ENCODE measurements at regions not wholly inside any gene's neighbourhood (a gene's known extent, or its start where the extent isn't known, plus 50 kb on each side); places are given as distances from the start of the nearest gene placed in this dataset.

GRCh38 chr4:26065833-26066232 is 151.8 kb downstream of the SMIM20 start:
- H3K4me1 ChIP-seq: peaks cover 0 to 14% (median 0%) of the 10 kb centered on the region in 12 donors
- H3K27ac ChIP-seq: no peak overlapping the region
- H3K36me3 ChIP-seq: no peaks in the 10 kb centered on the region
- WGBS, 4 donors: 90 to 92% (median 91%) methylated on average over 7 of the region's 7 CpGs
- DNase-seq (no peak), ATAC-seq (no peak)
- intact Hi-C loops (cut with DNase I): no loop called here
- TF ChIP-seq POLR2A (IDR thresholded peaks at IDR 0.05): no peak
- no peak for TF ChIP-seq CTCF (IDR thresholded peaks at IDR 0.05)
- no peaks in the 10 kb centered on the region for H3K9me3 ChIP-seq
- H3K4me3 ChIP-seq: no peak overlapping the region
- H3K27me3 ChIP-seq: no peaks in the 10 kb centered on the region

- no peak for ATAC-seq
- H3K4me3 ChIP-seq: no peak overlapping the region
- WGBS, 4 donors: 83 to 88% (median 84%) methylated on average over 5 of the region's 5 CpGs
- no peaks in the 10 kb centered on the region for H3K36me3 ChIP-seq
- H3K27ac ChIP-seq: no peak overlapping the region
- no peak for TF ChIP-seq POLR2A (IDR thresholded peaks at IDR 0.05)
- TF ChIP-seq CTCF (IDR thresholded peaks at IDR 0.05): no peak
- intact Hi-C loops (cut with DNase I): no loop called here
- H3K27me3 ChIP-seq: no peaks in the 10 kb centered on the region
- peaks cover 0 to 19% (median 0%) of the 10 kb centered on the region in 12 donors for H3K4me1 ChIP-seq
- no peak for DNase-seq
- peaks cover 0 to 3% (median 0%) of the 10 kb centered on the region in 12 donors for H3K9me3 ChIP-seq
These were observed 153.0 kb downstream of the SMIM20 start for GRCh38 chr4:26067035-26067434.

- no peak overlapping the region for H3K27ac ChIP-seq
- no peaks in the 10 kb centered on the region for H3K27me3 ChIP-seq
- H3K4me1 ChIP-seq: peaks cover 0 to 31% (median 0%) of the 10 kb centered on the region in 12 donors
- 51 to 62% (median 58%) methylated on average over 4 of the region's 4 CpGs for WGBS, 4 donors
- H3K36me3 ChIP-seq: no peaks in the 10 kb centered on the region
- no peak overlapping the region for H3K4me3 ChIP-seq
- peaks cover 0 to 3% (median 0%) of the 10 kb centered on the region in 12 donors for H3K9me3 ChIP-seq
- DNase-seq (no peak), ATAC-seq (no peak)
- TF ChIP-seq CTCF (IDR thresholded peaks at IDR 0.05): peak in 4 of 12 donors; percentile 10 to 23 (median 18)
- no peak for TF ChIP-seq POLR2A (IDR thresholded peaks at IDR 0.05)
- intact Hi-C loops (cut with DNase I): no loop called here
These were observed 155.2 kb downstream of the SMIM20 start for GRCh38 chr4:26069218-26069617.

- no peaks in the 10 kb centered on the region for H3K36me3 ChIP-seq
- 76 to 81% (median 77%) methylated on average over 3 of the region's 3 CpGs for WGBS, 4 donors
- H3K4me1 ChIP-seq: peaks cover 0 to 52% (median 0%) of the 10 kb centered on the region in 12 donors
- peak overlapping the region in 1 of 12 donors; percentile 65 for H3K27ac ChIP-seq
- intact Hi-C loops (cut with DNase I): loop anchor here in 1 of 10 donors (10.0 kb wide), 1 partner anchor 77 kb away; no protein-coding TSS in a partner anchor
- H3K9me3 ChIP-seq: peaks cover 0 to 10% (median 0%) of the 10 kb centered on the region in 12 donors
- DNase-seq (no peak), ATAC-seq (no peak)
- no peak for TF ChIP-seq POLR2A (IDR thresholded peaks at IDR 0.05)
- TF ChIP-seq CTCF (IDR thresholded peaks at IDR 0.05): no peak
- H3K4me3 ChIP-seq: no peak overlapping the region
- no peaks in the 10 kb centered on the region for H3K27me3 ChIP-seq
These were observed 157.7 kb downstream of the SMIM20 start for GRCh38 chr4:26071688-26072087.

Data from heart left ventricle (tissue), 16 donors.